Left renal pelvis (tissue), 4 donors: ENCODE measurements at regions not wholly inside any gene's neighbourhood (a gene's known extent, or its start where the extent isn't known, plus 50 kb on each side); places are given as distances from the start of the nearest gene placed in this dataset.
"Not testable (repeated sequence)": the region's sequence is repeated elsewhere in the genome, so short reads cannot be mapped to it uniquely, and the experiment has no call there.

Source experiments
- DNase-seq, 4 donors: peaks; one replicate each; pipeline ENCODE4 v3.0.0-alpha.2; 2013; ENCODE audit warnings: low read depth in 4 of 4, low spot score in 3 of 4

DNA sequence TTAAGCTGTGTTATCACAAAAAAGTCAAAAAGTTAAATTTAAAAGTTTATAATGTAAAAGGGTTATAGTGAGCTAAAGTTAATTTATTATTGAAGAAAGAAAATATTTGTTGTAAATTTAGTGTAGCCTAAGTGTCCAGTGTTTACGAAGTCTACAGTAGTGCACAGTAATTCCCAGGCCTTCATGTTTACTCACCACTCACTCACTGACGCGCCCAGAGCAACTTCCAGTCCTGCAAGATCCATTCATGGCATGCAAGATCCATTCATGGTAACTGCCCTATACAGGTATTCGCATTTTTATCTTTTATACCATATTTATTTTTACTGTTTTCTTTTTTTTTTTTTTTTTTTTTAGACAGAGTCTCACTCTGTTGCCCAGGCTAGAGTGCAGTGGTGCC, 69.5 kb downstream of the TPRA1 start:
- no peak for DNase-seq

- DNase-seq: no peak
These were observed 72.0 kb downstream of the TPRA1 start for GRCh38 chr3:127518456-127519081.

GRCh38 chr3:127512256-127512655, 78.3 kb downstream of the TPRA1 start:
- no peak for DNase-seq

GRCh38 chr3:127501177-127501576, 89.4 kb downstream of the TPRA1 start:
- DNase-seq: no peak

DNA sequence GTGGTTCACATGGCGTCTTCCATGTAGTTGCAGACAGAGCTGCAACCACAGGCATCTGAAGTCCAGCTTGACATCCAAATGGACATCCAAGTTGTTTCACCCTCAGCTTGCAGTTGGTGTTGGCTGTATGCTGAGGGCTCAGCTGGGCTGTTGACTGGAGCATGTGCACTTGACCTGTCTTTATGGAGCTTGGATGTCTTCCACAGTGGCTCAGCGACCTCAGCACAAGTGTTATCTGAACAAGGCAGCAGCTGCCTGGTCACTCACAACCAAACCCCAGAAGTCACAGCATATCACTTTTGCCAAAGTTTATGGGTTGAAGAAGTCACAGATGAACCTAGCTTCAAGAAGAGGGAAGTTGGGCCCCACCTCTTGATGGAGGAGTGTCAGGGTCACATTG, 92.9 kb downstream of the TPRA1 start:
- DNase-seq: no peak

GRCh38 chr3:127497166-127497565, 93.4 kb downstream of the TPRA1 start:
- DNase-seq: no peak

DNA sequence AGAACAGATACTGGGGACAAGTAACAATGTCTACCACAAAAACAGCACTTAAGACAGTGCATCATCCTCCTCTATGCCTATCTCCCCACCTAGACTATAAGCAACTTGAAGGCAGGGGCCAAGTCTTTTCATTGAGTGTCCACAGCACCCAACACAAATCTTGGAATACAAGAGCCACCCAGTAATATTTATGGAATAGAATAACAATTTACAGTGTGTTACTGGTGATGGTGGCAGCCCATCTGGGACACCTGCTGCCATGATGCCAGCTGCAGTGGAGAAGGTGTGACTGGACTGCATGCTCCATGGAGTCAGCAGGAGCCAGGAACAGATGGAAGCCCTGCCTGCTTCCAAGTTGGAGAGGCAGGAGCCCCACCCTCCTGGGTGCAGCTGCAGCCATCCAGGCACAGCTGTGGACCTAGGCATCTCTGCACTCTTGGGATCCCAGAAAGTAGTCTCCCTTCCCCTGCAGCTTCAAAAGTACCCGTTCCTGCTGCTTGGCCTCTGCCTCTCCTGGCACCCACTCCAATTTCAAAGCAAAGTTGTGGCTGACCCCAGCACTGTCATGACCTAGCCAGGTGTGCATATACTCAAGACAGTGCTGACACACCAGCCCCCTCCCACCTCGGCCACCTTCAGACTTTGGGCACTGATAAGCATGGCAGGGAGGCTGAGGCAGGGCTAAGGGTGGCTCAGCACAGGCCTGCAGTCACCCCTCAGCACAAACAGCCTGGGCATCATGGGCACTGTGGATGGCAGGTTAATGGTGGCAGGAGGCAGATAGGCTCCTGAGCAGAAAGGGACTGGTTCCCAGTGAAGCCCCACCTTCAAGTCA, 94.5 kb downstream of the TPRA1 start:
- no peak for DNase-seq

DNA sequence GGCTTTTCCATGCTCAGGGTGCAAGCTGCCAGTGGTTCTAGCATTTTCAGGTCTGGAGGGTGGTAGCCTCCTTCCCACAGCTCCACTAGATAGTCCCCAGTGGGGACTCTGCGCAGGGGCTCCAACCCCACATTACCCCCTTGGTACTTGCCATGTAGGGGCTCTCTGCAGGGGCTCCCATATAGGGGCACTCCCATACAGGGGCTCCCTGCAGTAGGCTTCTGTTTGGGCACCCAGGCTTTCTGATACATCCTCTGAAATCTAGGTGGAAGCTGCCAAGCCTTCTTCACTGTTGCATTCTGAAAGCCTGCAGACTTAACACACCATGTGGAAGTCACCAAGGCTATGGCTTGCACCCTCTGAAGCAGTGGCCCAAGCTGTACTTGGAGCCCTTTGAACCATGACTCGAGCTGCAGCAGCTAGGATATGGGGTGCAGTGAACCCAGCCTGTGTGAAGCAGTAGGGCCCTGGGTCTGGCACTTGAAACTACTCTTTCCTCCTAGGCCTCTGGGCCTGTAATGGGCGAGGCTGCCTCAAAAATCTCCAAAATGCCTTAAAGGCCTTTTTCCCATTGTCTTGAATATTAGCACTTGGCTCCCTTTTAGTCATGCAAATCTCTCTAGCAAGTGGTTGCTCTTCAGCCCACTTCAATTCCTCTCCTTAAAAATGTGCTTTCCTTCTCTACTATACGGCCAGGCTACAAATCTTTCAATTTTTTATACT, 96.4 kb downstream of the TPRA1 start:
- no peak for DNase-seq

DNA sequence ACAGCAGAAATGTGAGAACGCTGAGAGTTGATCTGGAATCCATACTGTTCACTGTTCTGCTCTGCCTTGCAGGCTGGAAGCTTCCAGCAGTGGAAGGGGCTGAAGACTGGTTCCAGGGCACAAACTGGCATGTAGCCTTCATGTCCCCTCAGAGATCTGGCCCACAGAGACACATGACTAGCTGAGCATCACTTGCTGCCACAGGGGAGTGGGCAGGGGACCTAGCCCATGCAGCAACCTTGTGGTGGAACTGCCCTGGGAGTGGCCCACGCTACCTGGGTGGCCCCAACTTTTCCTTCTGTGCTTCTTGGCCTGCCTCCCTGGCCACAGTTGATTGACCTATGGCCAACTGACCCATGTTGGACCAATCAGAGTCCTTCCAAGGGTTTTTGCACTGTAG, 98.1 kb downstream of the TPRA1 start:
- no peak for DNase-seq

DNA sequence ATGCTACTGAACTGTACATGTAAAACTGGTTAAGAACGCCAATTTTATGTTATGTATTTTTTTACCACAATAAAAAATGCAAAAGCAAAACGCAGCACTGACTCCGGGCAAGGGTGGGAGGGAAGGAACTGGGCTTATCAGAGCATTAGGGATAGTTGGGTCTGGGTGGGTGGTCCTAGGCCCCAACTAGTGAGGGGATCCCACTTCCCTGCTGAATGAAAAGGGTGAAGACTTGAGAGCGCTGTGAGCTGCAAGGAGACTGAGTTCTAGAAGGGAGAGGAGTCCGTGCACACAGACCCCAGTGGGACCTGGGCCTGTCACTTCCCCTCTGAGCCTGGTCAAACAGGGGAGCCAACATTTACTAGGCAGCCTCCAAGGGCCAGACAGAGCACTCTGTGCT, 98.6 kb downstream of the TPRA1 start:
- DNase-seq: no peak

DNA sequence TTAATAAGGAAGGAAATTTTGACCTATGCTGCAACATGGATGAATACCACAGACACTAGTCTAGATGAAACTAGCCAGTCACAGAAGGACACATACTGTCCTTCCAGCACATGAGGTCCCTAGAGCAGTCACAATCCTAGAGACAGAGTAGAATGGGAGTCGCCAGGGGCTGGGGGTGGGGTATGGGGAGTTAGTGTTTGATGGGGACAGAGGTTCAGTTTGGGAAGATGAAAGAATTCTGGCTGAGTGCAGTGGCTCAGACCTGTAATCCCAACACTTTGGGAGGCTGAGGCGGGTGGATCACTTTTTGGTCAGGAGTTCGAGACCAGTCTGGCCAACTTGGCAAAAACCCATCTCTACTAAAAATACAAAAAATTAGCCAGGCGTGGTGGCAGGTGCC, 99.2 kb downstream of the TPRA1 start:
- DNase-seq: no peak

DNA sequence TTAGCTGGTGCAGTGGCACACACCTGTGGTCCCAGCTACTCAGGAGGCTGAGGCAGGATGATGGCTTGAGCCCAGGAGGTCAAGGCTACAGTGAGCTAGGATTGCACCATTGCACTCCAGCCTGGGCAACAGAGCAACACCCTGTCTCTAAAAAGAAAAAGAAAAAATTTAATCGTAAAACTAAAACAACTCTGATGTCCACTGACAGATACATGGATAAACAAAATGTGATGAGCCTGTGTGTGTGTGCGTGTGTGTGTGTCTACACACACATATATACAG, 99.6 kb downstream of the TPRA1 start:
- not testable (repeated sequence) for DNase-seq

GRCh38 chr3:127490271-127491023, 100.1 kb downstream of the TPRA1 start:
- DNase-seq: no peak

GRCh38 chr3:127489357-127489756, 101.2 kb downstream of the TPRA1 start:
- no peak for DNase-seq

DNA sequence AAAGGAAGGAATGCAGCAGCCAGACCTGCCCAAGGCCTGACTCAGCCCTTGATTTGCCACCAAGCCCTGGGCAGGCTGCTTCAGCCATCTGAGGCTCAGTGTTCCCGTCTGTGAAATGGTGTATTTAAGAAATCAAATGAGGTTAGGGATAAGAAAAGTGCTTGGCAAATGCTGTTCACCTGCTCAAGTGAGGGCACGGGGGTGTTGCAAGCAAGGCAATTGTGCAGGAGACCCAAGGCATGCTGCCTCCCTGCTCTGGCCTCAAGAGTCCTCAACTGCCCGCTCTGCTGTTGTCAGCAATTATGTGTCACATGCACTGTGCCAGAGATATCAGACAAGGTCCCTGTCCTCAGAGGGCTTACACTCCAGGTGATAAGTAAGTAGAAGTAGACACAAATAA, 101.8 kb downstream of the TPRA1 start:
- no peak for DNase-seq

- no peak for DNase-seq
These were observed 102.3 kb downstream of the TPRA1 start for GRCh38 chr3:127488141-127488672.

GRCh38 chr3:127487196-127487595, 103.3 kb downstream of the TPRA1 start:
- DNase-seq: no peak

DNA sequence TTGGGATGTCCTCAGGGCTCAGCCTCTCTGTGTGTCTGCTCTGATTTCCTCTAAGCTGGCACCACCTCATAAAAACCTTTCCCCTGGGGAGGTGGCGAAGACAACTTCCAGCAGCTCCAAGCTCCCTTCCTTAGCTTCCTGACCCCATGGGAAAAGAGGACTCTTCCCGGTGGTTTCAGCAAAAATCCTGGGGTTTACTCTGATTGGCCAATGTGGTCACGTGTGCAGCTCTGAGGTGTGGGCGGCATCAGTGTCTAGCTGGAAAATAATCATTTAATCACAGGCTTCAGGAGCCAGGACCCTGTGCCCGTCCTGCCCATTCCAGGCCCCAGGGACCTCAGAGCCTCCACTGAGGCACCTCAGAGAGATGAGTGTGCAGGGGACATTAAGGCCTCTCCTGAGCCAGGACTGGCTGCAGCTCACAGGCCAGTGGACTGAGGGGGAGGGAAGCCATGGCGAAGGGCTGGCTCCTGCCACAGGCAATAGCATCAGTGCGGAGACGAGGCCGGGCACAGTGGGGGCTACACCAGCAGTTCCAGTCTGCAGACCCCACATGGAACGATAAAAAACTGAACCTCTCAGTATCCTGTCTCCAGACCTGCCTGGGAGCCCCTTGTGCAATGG, 104.1 kb downstream of the TPRA1 start:
- DNase-seq: no peak

DNA sequence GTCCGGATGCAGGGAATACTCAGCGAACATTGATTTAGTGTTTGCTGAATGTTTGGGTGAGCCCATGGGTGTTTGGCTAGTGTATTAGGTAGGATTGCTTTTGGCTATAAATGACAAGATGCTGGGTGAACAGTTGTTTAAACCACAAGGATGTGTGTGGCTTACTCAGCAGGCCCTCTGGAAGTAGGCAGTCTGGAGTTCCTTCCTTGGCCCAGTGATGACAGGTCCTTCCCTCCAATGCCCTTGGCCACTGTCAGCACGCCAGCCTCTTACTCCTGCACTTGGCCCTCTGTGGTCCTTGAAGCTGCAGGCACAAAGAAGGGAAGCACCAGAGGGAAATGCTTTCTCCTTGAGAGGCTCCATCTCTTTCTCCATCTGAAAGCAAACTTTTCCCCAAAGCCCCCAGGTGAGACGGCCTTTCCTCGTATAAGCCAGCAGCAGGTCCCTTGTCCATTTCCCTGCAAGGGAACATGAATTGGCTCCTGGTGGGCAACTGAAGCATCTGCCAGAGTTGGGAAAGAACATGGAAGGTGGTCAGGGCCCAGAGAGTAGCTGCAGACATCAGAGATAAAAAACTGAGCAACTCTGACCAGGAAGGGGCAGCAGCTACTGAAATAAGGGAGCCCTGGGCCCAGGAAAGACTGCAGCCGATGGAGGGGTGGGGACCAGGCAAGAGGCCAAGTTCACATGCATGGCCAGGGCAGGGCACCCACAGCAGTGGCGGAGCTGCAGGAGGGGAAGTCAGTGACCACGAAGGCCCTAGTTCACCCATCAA, 105.0 kb downstream of the TPRA1 start:
- DNase-seq: no peak
